ENCODE measurements at regions not wholly inside any gene's neighbourhood (a gene's known extent, or its start where the extent isn't known, plus 50 kb on each side); places are given as distances from the start of the nearest gene placed in this dataset.

- TF ChIP-seq EZH2phosphoT487 (IDR thresholded peaks at IDR 0.05; ENCODE audit: low read depth, severe bottlenecking, unreplicated experiment), result no peak
- TF ChIP-seq CTCF (IDR thresholded peaks at IDR 0.05; ENCODE audit: poor library complexity), result no peak
- no peak for TF ChIP-seq EZH2 (IDR thresholded peaks at IDR 0.05; ENCODE audit: borderline replicate concordance)
Observed at GRCh38 chr15:99509686-99510461, 55.9 kb upstream of the MEF2A start.
